CD4-positive, CD25-positive, alpha-beta regulatory T cell (primary cell): ENCODE measurements at regions not wholly inside any gene's neighbourhood (a gene's known extent, or its start where the extent isn't known, plus 50 kb on each side); places are given as distances from the start of the nearest gene placed in this dataset.

ENCODE experiments used
- ATAC-seq, 2 donors: fragments of 150-1000 bp; cut with Tn5 transposase; one replicate each; pipeline ENCODE4 v1.10.0; 2021; ENCODE audit warnings: low read depth in 2 of 2, moderate number of reproducible peaks in 2 of 2, moderate library complexity in 1 of 2
- DNase-seq, 3 donors: peaks; one replicate each; pipeline versions ENCODE4 v3.0.0 to v3.0.0-alpha.2; 2012 to 2022; ENCODE audit warnings: mixed read lengths in 1 of 3
- H3K27ac ChIP-seq: one replicate; pipeline ENCODE4 v1.7.0; 2013; ENCODE audit warnings: mild to moderate bottlenecking, low read length; ENCODE audit not compliant: insufficient read depth, poor library complexity, severe bottlenecking
- H3K27me3 ChIP-seq: one replicate; pipeline ENCODE4 v1.7.0; 2013; ENCODE audit warnings: low read length; ENCODE audit not compliant: control insufficient read depth, insufficient read depth
- H3K36me3 ChIP-seq: one replicate; pipeline ENCODE4 v1.7.0; 2013; ENCODE audit warnings: mild to moderate bottlenecking, low read length, moderate library complexity; ENCODE audit not compliant: control insufficient read depth, insufficient read depth
- H3K4me1 ChIP-seq: 2 replicates; pipeline ENCODE4 v1.7.0; 2013; ENCODE audit warnings: mild to moderate bottlenecking, low read length; ENCODE audit not compliant: insufficient read depth, control insufficient read depth, poor library complexity, severe bottlenecking
- H3K4me3 ChIP-seq: one replicate; pipeline ENCODE4 v1.7.0; 2013; ENCODE audit warnings: low read depth, mild to moderate bottlenecking, low read length, moderate library complexity
- H3K9me3 ChIP-seq, 2 experiments: 1 replicate in 1 of 2; 2 replicates in 1 of 2; pipeline ENCODE4 v1.7.0; 2013; ENCODE audit warnings: low read length in 2 of 2, mild to moderate bottlenecking in 1 of 2, moderate library complexity in 1 of 2; ENCODE audit not compliant: control insufficient read depth in 2 of 2
- H3K27ac Mint-ChIP-seq, 3 donors: one replicate each; pipeline ENCODE4 v1.8.0; 2020 to 2022; ENCODE audit warnings: mild to moderate bottlenecking in 3 of 3, mixed read lengths in 3 of 3, moderate library complexity in 2 of 3
- H3K27me3 Mint-ChIP-seq: one replicate; pipeline ENCODE4 v1.8.0; 2022; ENCODE audit warnings: mild to moderate bottlenecking, mixed read lengths
- H3K36me3 Mint-ChIP-seq: one replicate; pipeline ENCODE4 v1.8.0; 2020; ENCODE audit warnings: mixed read lengths
- H3K4me1 Mint-ChIP-seq, 4 donors: one replicate each; pipeline ENCODE4 v1.8.0; 2020 to 2022; ENCODE audit warnings: mixed read lengths in 4 of 4, mild to moderate bottlenecking in 1 of 4
- H3K4me3 Mint-ChIP-seq, 4 donors: one replicate each; pipeline ENCODE4 v1.8.0; 2020 to 2022; ENCODE audit warnings: mild to moderate bottlenecking in 4 of 4, mixed read lengths in 4 of 4, moderate library complexity in 3 of 4
- H3K9me3 Mint-ChIP-seq, 7 donors: one replicate each; pipeline ENCODE4 v1.8.0; 2020 to 2022; ENCODE audit warnings: mixed read lengths in 7 of 7, mild to moderate bottlenecking in 3 of 7, moderate library complexity in 2 of 7

GRCh38 chr3:153657461-153657860 lies 463.7 kb upstream of the ARHGEF26 start:
- DNase-seq (no peak), ATAC-seq (no peak)
- no peaks in the 10 kb centered on the region for H3K27me3 ChIP-seq
- H3K27ac ChIP-seq = no peak overlapping the region
- H3K4me1 Mint-ChIP-seq = no peaks in the 10 kb centered on the region
- no peaks in the 10 kb centered on the region for H3K4me1 ChIP-seq
- H3K36me3 Mint-ChIP-seq = no peaks in the 10 kb centered on the region
- H3K27ac Mint-ChIP-seq = no peak overlapping the region
- H3K9me3 ChIP-seq = peaks cover 0 to 2% of the 10 kb centered on the region in 2 experiments
- H3K27me3 Mint-ChIP-seq = no peaks in the 10 kb centered on the region
- H3K9me3 Mint-ChIP-seq = peaks cover 0 to 11% (median 0%) of the 10 kb centered on the region in 7 donors
- H3K36me3 ChIP-seq = no peaks in the 10 kb centered on the region
- no peak overlapping the region for H3K4me3 ChIP-seq
- H3K4me3 Mint-ChIP-seq = no peak overlapping the region

- Histone ChIP-seq H3K36me3 (no peaks in the 10 kb centered on the region), H3K4me1 (no peaks in the 10 kb centered on the region), H3K27ac (no peak overlapping the region), H3K9me3 (peaks cover 0 to 2% of the 10 kb centered on the region in 2 experiments), H3K4me3 (no peak overlapping the region), H3K27me3 (no peaks in the 10 kb centered on the region)
- DNase-seq = no peak
- Mint-ChIP-seq H3K4me3 (no peak overlapping the region), H3K27ac (no peak overlapping the region), H3K27me3 (no peaks in the 10 kb centered on the region), H3K36me3 (no peaks in the 10 kb centered on the region), H3K9me3 (peaks cover 0 to 11% (median 1%) of the 10 kb centered on the region in 7 donors), H3K4me1 (peaks cover 0 to 3% (median 0%) of the 10 kb centered on the region in 4 donors)
- ATAC-seq = no peak
Observed at GRCh38 chr3:153658136-153658535, 463.1 kb upstream of the ARHGEF26 start.

- Mint-ChIP-seq H3K27me3 (no peaks in the 10 kb centered on the region), H3K27ac (no peak overlapping the region), H3K4me3 (no peak overlapping the region), H3K4me1 (peaks cover 0 to 4% (median 0%) of the 10 kb centered on the region in 4 donors), H3K36me3 (no peaks in the 10 kb centered on the region), H3K9me3 (peaks cover 0 to 2% (median 0%) of the 10 kb centered on the region in 7 donors)
- Histone ChIP-seq H3K36me3 (no peaks in the 10 kb centered on the region), H3K27me3 (no peaks in the 10 kb centered on the region), H3K9me3 (no peaks in the 10 kb centered on the region), H3K27ac (no peak overlapping the region), H3K4me1 (no peaks in the 10 kb centered on the region), H3K4me3 (no peak overlapping the region)
- no peak for ATAC-seq
- no peak for DNase-seq
Observed at GRCh38 chr3:153666991-153667740, 454.0 kb upstream of the ARHGEF26 start.

- DNase-seq (peak in 1 of 3 donors; percentile 7), ATAC-seq (no peak)
- Mint-ChIP-seq H3K4me1 (no peaks in the 10 kb centered on the region), H3K36me3 (no peaks in the 10 kb centered on the region), H3K27ac (no peak overlapping the region), H3K4me3 (no peak overlapping the region), H3K27me3 (no peaks in the 10 kb centered on the region), H3K9me3 (peaks cover 0 to 2% (median 0%) of the 10 kb centered on the region in 7 donors)
- Histone ChIP-seq H3K4me3 (no peak overlapping the region), H3K27ac (no peak overlapping the region), H3K36me3 (no peaks in the 10 kb centered on the region), H3K27me3 (no peaks in the 10 kb centered on the region), H3K4me1 (no peaks in the 10 kb centered on the region), H3K9me3 (no peaks in the 10 kb centered on the region)
Observed at GRCh38 chr3:153669527-153669926, 451.7 kb upstream of the ARHGEF26 start.

- Histone ChIP-seq H3K4me1 (no peaks in the 10 kb centered on the region), H3K27me3 (no peaks in the 10 kb centered on the region), H3K4me3 (no peak overlapping the region), H3K9me3 (no peaks in the 10 kb centered on the region), H3K36me3 (no peaks in the 10 kb centered on the region), H3K27ac (no peak overlapping the region)
- ATAC-seq = no peak
- Mint-ChIP-seq H3K27ac (no peak overlapping the region), H3K36me3 (no peaks in the 10 kb centered on the region), H3K27me3 (no peaks in the 10 kb centered on the region), H3K4me3 (no peak overlapping the region), H3K9me3 (peaks cover 0 to 2% (median 0%) of the 10 kb centered on the region in 7 donors), H3K4me1 (no peaks in the 10 kb centered on the region)
- no peak for DNase-seq
Observed at GRCh38 chr3:153670577-153670976, 450.6 kb upstream of the ARHGEF26 start.

- H3K27me3 Mint-ChIP-seq = no peaks in the 10 kb centered on the region
- ATAC-seq = no peak
- H3K27ac Mint-ChIP-seq = no peak overlapping the region
Observed at GRCh38 chr3:153673853-153674252, 447.3 kb upstream of the ARHGEF26 start.

GRCh38 chr3:153679714-153680113 lies 441.5 kb upstream of the ARHGEF26 start:
- Histone ChIP-seq H3K27ac (no peak overlapping the region), H3K36me3 (no peaks in the 10 kb centered on the region), H3K9me3 (no peaks in the 10 kb centered on the region), H3K27me3 (no peaks in the 10 kb centered on the region), H3K4me1 (no peaks in the 10 kb centered on the region), H3K4me3 (no peak overlapping the region)
- DNase-seq (no peak), ATAC-seq (no peak)
- no peaks in the 10 kb centered on the region for H3K27me3 Mint-ChIP-seq
- H3K4me3 Mint-ChIP-seq = no peak overlapping the region
- H3K9me3 Mint-ChIP-seq = no peaks in the 10 kb centered on the region
- no peak overlapping the region for H3K27ac Mint-ChIP-seq
- H3K36me3 Mint-ChIP-seq = no peaks in the 10 kb centered on the region
- H3K4me1 Mint-ChIP-seq = peaks cover 0 to 19% (median 7%) of the 10 kb centered on the region in 4 donors

More at GRCh38 chr3:153673853-153674252, 447.3 kb upstream of the ARHGEF26 start:
- Histone ChIP-seq H3K27me3 (no peaks in the 10 kb centered on the region), H3K9me3 (no peaks in the 10 kb centered on the region), H3K4me3 (no peak overlapping the region), H3K4me1 (no peaks in the 10 kb centered on the region), H3K36me3 (no peaks in the 10 kb centered on the region), H3K27ac (no peak overlapping the region)
- Mint-ChIP-seq H3K4me3 (no peak overlapping the region), H3K4me1 (no peaks in the 10 kb centered on the region), H3K9me3 (peaks cover 0 to 2% (median 0%) of the 10 kb centered on the region in 7 donors), H3K36me3 (no peaks in the 10 kb centered on the region)
- no peak for DNase-seq

- H3K36me3 ChIP-seq = no peaks in the 10 kb centered on the region
- no peaks in the 10 kb centered on the region for H3K4me1 ChIP-seq
- H3K27me3 ChIP-seq = no peaks in the 10 kb centered on the region
- Mint-ChIP-seq H3K27ac (peak overlapping the region in 1 of 3 donors; percentile 34), H3K27me3 (no peaks in the 10 kb centered on the region), H3K9me3 (no peaks in the 10 kb centered on the region), H3K36me3 (no peaks in the 10 kb centered on the region), H3K4me1 (peaks cover 0 to 19% (median 7%) of the 10 kb centered on the region in 4 donors), H3K4me3 (no peak overlapping the region)
- peak in 1 of 3 donors; percentile 9 for DNase-seq
- no peak overlapping the region for H3K27ac ChIP-seq
- ATAC-seq = peak; percentile 72 to 73
- H3K9me3 ChIP-seq = no peaks in the 10 kb centered on the region
- no peak overlapping the region for H3K4me3 ChIP-seq
Observed at GRCh38 chr3:153680526-153680925, 440.7 kb upstream of the ARHGEF26 start.
